SK-N-SH (cell line): ENCODE measurements at regions not wholly inside any gene's neighbourhood (a gene's known extent, or its start where the extent isn't known, plus 50 kb on each side); places are given as distances from the start of the nearest gene placed in this dataset.

Experiments used
- CTCF ChIA-PET: fragments of 300-600, 350-600 bp; formaldehyde crosslinking; extraction: SDS; loops from one replicate; lab custom pipeline; 2021; lab: Yijun Ruan, JAX
- POLR2A ChIA-PET: fragments of 350-600 bp; sonication (Branson Sonifier 250); formaldehyde crosslinking; extraction: SDS; loops from one replicate; lab custom pipeline; 2020; ENCODE audit warnings: antibody characterized with exemption, inconsistent platforms; lab: Yijun Ruan, JAX
- DNase-seq: peaks from one replicate; pipeline ENCODE4 v3.0.0; 2012
- H2AFZ ChIP-seq: fragments of 200-600 bp; sonication (generic); 2 replicates; pipeline ENCODE4 v1.8.1; 2016; ENCODE audit warnings: antibody characterized with exemption, mild to moderate bottlenecking, low read depth
- H3F3A ChIP-seq: fragments of 200-600 bp; sonication (generic); replicated peaks from 2 replicates; pipeline ENCODE3; 2016; ENCODE audit warnings: antibody characterized with exemption, mild to moderate bottlenecking; ENCODE audit not compliant: insufficient read depth
- H3K27ac ChIP-seq, 2 experiments: fragments of 200-500 bp in 1 of 2; fragments of 200-600 bp in 1 of 2; sonication (Bioruptor generic) in 1 of 2; sonication (generic), shearing (Covaris generic) in 1 of 2; 2 replicates each; pipeline versions ENCODE4 v1.5.1 to v1.6.1; 2014 to 2016; ENCODE audit warnings: low read depth in 2 of 2, inconsistent platforms in 1 of 2, low read length in 1 of 2, mild to moderate bottlenecking in 1 of 2, mixed read lengths in 1 of 2
- H3K27me3 ChIP-seq: fragments of 200-600 bp; sonication (generic), shearing (Covaris generic); 2 replicates; pipeline ENCODE4 v1.6.1; 2016; ENCODE audit warnings: mixed run types; ENCODE audit not compliant: insufficient read depth
- H3K36me3 ChIP-seq, 2 experiments: fragments of 200-500 bp in 1 of 2; fragments of 200-600 bp in 1 of 2; sonication (Bioruptor generic) in 1 of 2; sonication (generic) in 1 of 2; replicated peaks in 1 of 2; 2 replicates each; pipeline versions ENCODE3 to v1.5.1; 2014 to 2016; ENCODE audit warnings: low read length in 1 of 2, mild to moderate bottlenecking in 1 of 2; ENCODE audit not compliant: insufficient read depth in 2 of 2, control insufficient read depth in 1 of 2
- H3K4me1 ChIP-seq, 2 experiments: fragments of 200-500 bp in 1 of 2; fragments of 200-600 bp in 1 of 2; sonication (Bioruptor generic) in 1 of 2; sonication (generic), shearing (Covaris generic) in 1 of 2; 2 replicates each; pipeline versions ENCODE4 v1.5.1 to v1.6.1; 2014 to 2016; ENCODE audit warnings: low read depth in 1 of 2, low read length in 1 of 2, mixed run types in 1 of 2; ENCODE audit not compliant: insufficient read depth in 2 of 2, control insufficient read depth in 1 of 2
- H3K4me2 ChIP-seq: fragments of 200-600 bp; sonication (generic), shearing (Covaris generic); 2 replicates; pipeline ENCODE4 v1.6.1; 2017; ENCODE audit warnings: mixed run types
- H3K4me3 ChIP-seq, 2 experiments: fragments of 200-500 bp in 1 of 2; fragments of 200-600 bp in 1 of 2; sonication (Bioruptor generic) in 1 of 2; sonication (generic), shearing (Covaris generic) in 1 of 2; 2 replicates each; pipeline versions ENCODE4 v1.5.1 to v1.8.1; 2014 to 2016; ENCODE audit warnings: low read depth in 2 of 2, inconsistent platforms in 1 of 2, low read length in 1 of 2, mild to moderate bottlenecking in 1 of 2, mixed read lengths in 1 of 2, moderate library complexity in 1 of 2
- H3K79me2 ChIP-seq: fragments of 200-600 bp; sonication (generic); 2 replicates; pipeline ENCODE4 v1.8.1; 2017; ENCODE audit warnings: mild to moderate bottlenecking; ENCODE audit not compliant: insufficient read depth
- H3K9ac ChIP-seq: fragments of 200-600 bp; sonication (generic); 2 replicates; pipeline ENCODE4 v1.6.1; 2017; ENCODE audit warnings: mixed run types
- H3K9me2 ChIP-seq: fragments of 200-600 bp; sonication (generic); 2 replicates; pipeline ENCODE4 v1.6.1; 2017; ENCODE audit warnings: mixed run types
- H3K9me3 ChIP-seq: fragments of 200-600 bp; sonication (generic); 2 replicates; pipeline ENCODE4 v1.6.1; 2017; ENCODE audit warnings: mixed run types, mild to moderate bottlenecking, moderate library complexity
- H4K20me1 ChIP-seq: fragments of 200-600 bp; sonication (generic); 2 replicates; pipeline ENCODE4 v1.6.1; 2017; ENCODE audit warnings: mild to moderate bottlenecking, mixed run types; ENCODE audit not compliant: insufficient read depth
- EP300 ChIP-seq, 2 experiments: IDR thresholded peaks; 2 replicates each; pipeline versions ENCODE4 v1.4.0 to v1.6.1; 2012; ENCODE audit warnings: borderline replicate concordance in 1 of 2, low read depth in 1 of 2, low read length in 1 of 2
- GABPA ChIP-seq: IDR thresholded peaks from 2 replicates; pipeline ENCODE4 v1.4.0; 2012; ENCODE audit warnings: low read depth, mild to moderate bottlenecking
- GATA2 ChIP-seq: sonication (generic); formaldehyde crosslinking; IDR thresholded peaks from 2 replicates; pipeline ENCODE4 v1.5.0; 2020; ENCODE audit warnings: mild to moderate bottlenecking, missing genetic modification reagents
- IRF3 ChIP-seq: fragments of 150-350 bp; IDR thresholded peaks from 2 replicates; pipeline ENCODE4 v1.6.1; 2016; ENCODE audit warnings: mild to moderate bottlenecking, low read depth, low read length
- JUND ChIP-seq: IDR thresholded peaks from 2 replicates; pipeline ENCODE4 v1.4.0; 2012
- MAX ChIP-seq: IDR thresholded peaks from 2 replicates; pipeline ENCODE4 v1.4.0; 2012; ENCODE audit warnings: low read depth
- MXI1 ChIP-seq: IDR thresholded peaks from 2 replicates; pipeline ENCODE4 v1.6.1; 2012; ENCODE audit warnings: mild to moderate bottlenecking, low read depth, low read length, improper control_type of control experiment
- PBX3 ChIP-seq: IDR thresholded peaks from 2 replicates; pipeline ENCODE4; 2012
- RAD21 ChIP-seq: IDR thresholded peaks from 2 replicates; pipeline ENCODE4 v1.6.1; 2012; ENCODE audit warnings: mild to moderate bottlenecking, low read length
- RCOR1 ChIP-seq: fragments of 150-350 bp; IDR thresholded peaks from 2 replicates; pipeline ENCODE4 v1.6.1; 2017; ENCODE audit warnings: antibody characterized with exemption, low read length
- REST ChIP-seq: IDR thresholded peaks from 2 replicates; pipeline ENCODE4 v1.6.1; 2012; ENCODE audit warnings: mild to moderate bottlenecking, low read depth, low read length, moderate library complexity
- RXRA ChIP-seq: IDR thresholded peaks from 2 replicates; pipeline ENCODE4 v1.4.0; 2012; ENCODE audit warnings: low read depth, mild to moderate bottlenecking, borderline replicate concordance
- SIN3A ChIP-seq: IDR thresholded peaks from 2 replicates; pipeline ENCODE4 v1.6.1; 2012; ENCODE audit warnings: low read depth, mild to moderate bottlenecking, low read length, moderate library complexity, borderline replicate concordance
- TCF12 ChIP-seq: IDR thresholded peaks from 2 replicates; pipeline ENCODE4 v1.4.0; 2012
- TEAD4 ChIP-seq: IDR thresholded peaks from 2 replicates; pipeline ENCODE4 v1.4.0; 2012; ENCODE audit warnings: mild to moderate bottlenecking, borderline replicate concordance; ENCODE audit not compliant: insufficient read depth
- USF1 ChIP-seq: IDR thresholded peaks from 2 replicates; pipeline ENCODE4 v1.4.0; 2012; ENCODE audit warnings: low read depth, borderline replicate concordance
- YY1 ChIP-seq: IDR thresholded peaks from 2 replicates; pipeline ENCODE4 v1.4.0; 2012; ENCODE audit warnings: low read depth, mild to moderate bottlenecking
- WGBS: methylation state at CpG from one replicate; pipeline ENCODE4 v1.1.6; 2017; ENCODE audit warnings: low lambda C conversion rate; 5-methylcytosine and 5-hydroxymethylcytosine counted together

- Histone ChIP-seq H3K4me1 (peaks cover 0 to 21% of the 10 kb centered on the region in 2 experiments; a peak in 1 of 4 replicates), H3K9me3 (no peaks in the 10 kb centered on the region), H3K4me3 (no peak overlapping the region), H3F3A (no peaks in the 10 kb centered on the region), H3K9ac (no peak overlapping the region), H4K20me1 (no peaks in the 10 kb centered on the region), H3K27me3 (no peaks in the 10 kb centered on the region), H2AFZ (no peak overlapping the region), H3K27ac (no peak overlapping the region), H3K36me3 (no peaks in the 10 kb centered on the region), H3K79me2 (no peaks in the 10 kb centered on the region), H3K4me2 (no peak overlapping the region), H3K9me2 (no peaks in the 10 kb centered on the region)
- ChIA-PET POLR2A (no interaction called here), CTCF (no interaction called here)
- no peak for DNase-seq
- no peak for TF ChIP-seq RAD21
- WGBS: 63% methylated on average over 10 of the region's 11 CpGs
Observed at GRCh38 chr20:48492715-48493070, 335.1 kb downstream of the PREX1 start.

GRCh38 chr20:48492015-48492714, 335.6 kb downstream of the PREX1 start:
- Histone ChIP-seq H3K36me3 (no peaks in the 10 kb centered on the region), H3K27ac (no peak overlapping the region), H3K27me3 (no peaks in the 10 kb centered on the region), H2AFZ (no peak overlapping the region), H3K4me1 (peaks cover 0 to 21% of the 10 kb centered on the region in 2 experiments; a peak in 1 of 4 replicates), H3K79me2 (no peaks in the 10 kb centered on the region), H3K9me2 (no peaks in the 10 kb centered on the region), H3K9me3 (no peaks in the 10 kb centered on the region), H3K9ac (no peak overlapping the region), H3F3A (no peaks in the 10 kb centered on the region), H4K20me1 (no peaks in the 10 kb centered on the region), H3K4me3 (no peak overlapping the region), H3K4me2 (no peak overlapping the region)
- POLR2A ChIA-PET: no interaction called here
- CTCF ChIA-PET: no interaction called here
- no peak for DNase-seq
- no peak for TF ChIP-seq GATA2 (CRISPR knock-in tag)
- TF ChIP-seq EP300 (IDR thresholded peaks at IDR 0.05; ENCODE audit: borderline replicate concordance in 1 of 2, low read depth in 1 of 2, low read length in 1 of 2): no peak
- no peak for TF ChIP-seq TCF12
- no peak for TF ChIP-seq REST
- TF ChIP-seq TEAD4: no peak
- no peak for TF ChIP-seq MAX
- TF ChIP-seq RAD21: no peak
- no peak for TF ChIP-seq IRF3
- no peak for TF ChIP-seq JUND
- TF ChIP-seq RCOR1: no peak
- no peak for TF ChIP-seq MXI1
- no peak for TF ChIP-seq SIN3A
- TF ChIP-seq PBX3: no peak
- TF ChIP-seq YY1: no peak
- no peak for TF ChIP-seq USF1
- TF ChIP-seq RXRA: no peak
- TF ChIP-seq GABPA: no peak
- 70% methylated on average over 15 of the region's 17 CpGs for WGBS
